ENCODE measurements at regions not wholly inside any gene's neighbourhood (a gene's known extent, or its start where the extent isn't known, plus 50 kb on each side); places are given as distances from the start of the nearest gene placed in this dataset.

GRCh38 chr1:168430321-168430720, 113.5 kb downstream of the XCL2 start:
- H3K27me3 Mint-ChIP-seq (ENCODE audit: low read depth in 2 of 2): peaks cover 0 to 5% of the 10 kb centered on the region in 2 donors
- H3K9me3 Mint-ChIP-seq: no peaks in the 10 kb centered on the region
- no peak overlapping the region for H3K4me3 Mint-ChIP-seq
- no peaks in the 10 kb centered on the region for H3K36me3 Mint-ChIP-seq
- H3K4me1 Mint-ChIP-seq: peaks cover 6 to 8% of the 10 kb centered on the region in 2 donors
- no peaks in the 10 kb centered on the region for H3K9me3 ChIP-seq (ENCODE audit: control insufficient read depth, insufficient read depth, low read length)
- H3K4me1 ChIP-seq (ENCODE audit: control insufficient read depth, insufficient read depth, low read length): no peaks in the 10 kb centered on the region
- H3K27ac Mint-ChIP-seq: no peak overlapping the region
- DNase-seq: no peak
- H3K27ac ChIP-seq (ENCODE audit: low read length): no peak overlapping the region
- intact Hi-C loops (cut with micrococcal nuclease): no loop called here
- no peaks in the 10 kb centered on the region for H3K27me3 ChIP-seq (ENCODE audit: control insufficient read depth, insufficient read depth, low read length)
- H3K4me3 ChIP-seq (ENCODE audit: low read length): no peak overlapping the region
- no peak for TF ChIP-seq CTCF (IDR thresholded peaks at IDR 0.05)
- WGBS (ENCODE audit: insufficient coverage): 98% methylated on average over 13 of the region's 13 CpGs
- no peaks in the 10 kb centered on the region for H3K36me3 ChIP-seq (ENCODE audit: control insufficient read depth, insufficient read depth, low read length)
- ATAC-seq: no peak

DNA sequence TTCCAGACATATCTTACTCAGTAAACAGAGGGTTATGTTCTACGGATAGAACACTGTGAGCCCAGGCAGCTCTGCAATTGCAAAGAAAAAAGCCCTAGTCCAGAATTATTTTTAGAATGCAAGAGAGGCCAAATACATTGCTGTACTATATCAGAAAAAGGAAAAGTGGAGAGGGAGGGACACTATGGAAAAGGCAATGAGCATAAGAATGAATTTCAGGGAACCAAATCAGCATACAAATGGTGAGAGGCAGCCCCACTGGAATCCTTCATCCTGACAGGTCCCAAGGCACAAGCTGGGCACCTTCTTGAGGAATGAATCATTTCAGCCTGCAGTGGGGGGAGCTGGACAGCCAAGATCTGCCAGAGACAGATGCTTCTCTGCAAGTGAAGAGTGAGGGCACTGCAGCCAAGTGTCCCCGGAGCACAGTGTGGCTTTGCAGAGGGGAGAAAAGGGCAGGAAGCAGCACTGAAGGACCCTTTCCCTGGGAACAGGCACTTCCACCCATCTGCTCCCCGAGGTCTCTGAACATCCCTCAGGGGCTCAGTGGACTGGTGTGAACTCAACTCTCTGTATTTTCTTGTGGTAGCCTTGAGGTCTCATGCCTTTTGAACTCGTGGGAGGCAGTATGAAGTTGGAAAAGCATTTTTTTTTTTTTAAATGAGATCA, 115.6 kb downstream of the XCL2 start:
- DNase-seq (no peak), ATAC-seq (no peak)
- no peak for TF ChIP-seq CTCF (IDR thresholded peaks at IDR 0.05)
- peaks cover 3 to 5% of the 10 kb centered on the region in 2 donors for H3K27me3 Mint-ChIP-seq (ENCODE audit: low read depth in 2 of 2)
- no peaks in the 10 kb centered on the region for H3K27me3 ChIP-seq (ENCODE audit: control insufficient read depth, insufficient read depth, low read length)
- WGBS (ENCODE audit: insufficient coverage): 71% methylated on average over 4 of the region's 4 CpGs
- no peaks in the 10 kb centered on the region for H3K36me3 ChIP-seq (ENCODE audit: control insufficient read depth, insufficient read depth, low read length)
- no peak overlapping the region for H3K4me3 ChIP-seq (ENCODE audit: low read length)
- H3K4me1 Mint-ChIP-seq: peaks cover 8 to 11% of the 10 kb centered on the region in 2 donors
- no peaks in the 10 kb centered on the region for H3K36me3 Mint-ChIP-seq
- H3K27ac Mint-ChIP-seq: no peak overlapping the region
- no peak overlapping the region for H3K4me3 Mint-ChIP-seq
- H3K9me3 ChIP-seq (ENCODE audit: control insufficient read depth, insufficient read depth, low read length): no peaks in the 10 kb centered on the region
- H3K4me1 ChIP-seq (ENCODE audit: control insufficient read depth, insufficient read depth, low read length): no peaks in the 10 kb centered on the region
- H3K27ac ChIP-seq (ENCODE audit: low read length): no peak overlapping the region
- intact Hi-C loops (cut with micrococcal nuclease): no loop called here
- H3K9me3 Mint-ChIP-seq: no peaks in the 10 kb centered on the region

- TF ChIP-seq CTCF (IDR thresholded peaks at IDR 0.05): no peak
- intact Hi-C loops (cut with micrococcal nuclease): no loop called here
- H3K4me3 ChIP-seq (ENCODE audit: low read length): no peak overlapping the region
- no peak for DNase-seq
- no peaks in the 10 kb centered on the region for H3K36me3 ChIP-seq (ENCODE audit: control insufficient read depth, insufficient read depth, low read length)
- no peak overlapping the region for H3K27ac ChIP-seq (ENCODE audit: low read length)
- Mint-ChIP-seq H3K27me3 (ENCODE audit: low read depth in 2 of 2) (peaks cover 5% of the 10 kb centered on the region in 2 donors), H3K9me3 (no peaks in the 10 kb centered on the region), H3K36me3 (no peaks in the 10 kb centered on the region), H3K4me1 (peaks cover 12 to 17% of the 10 kb centered on the region in 2 donors), H3K27ac (no peak overlapping the region), H3K4me3 (no peak overlapping the region)
- no peak for ATAC-seq
- peaks cover 3% of the 10 kb centered on the region for H3K4me1 ChIP-seq (ENCODE audit: control insufficient read depth, insufficient read depth, low read length)
- no peaks in the 10 kb centered on the region for H3K9me3 ChIP-seq (ENCODE audit: control insufficient read depth, insufficient read depth, low read length)
- 59% methylated on average over 1 of the region's 1 CpG for WGBS (ENCODE audit: insufficient coverage)
- no peaks in the 10 kb centered on the region for H3K27me3 ChIP-seq (ENCODE audit: control insufficient read depth, insufficient read depth, low read length)
These were observed 116.7 kb downstream of the XCL2 start for GRCh38 chr1:168427051-168427450.

- no peaks in the 10 kb centered on the region for H3K36me3 Mint-ChIP-seq
- no peak overlapping the region for H3K27ac Mint-ChIP-seq
- TF ChIP-seq CTCF (IDR thresholded peaks at IDR 0.05): no peak
- no peaks in the 10 kb centered on the region for H3K27me3 ChIP-seq (ENCODE audit: control insufficient read depth, insufficient read depth, low read length)
- WGBS (ENCODE audit: insufficient coverage): 100% methylated on average over 2 of the region's 2 CpGs
- H3K4me1 ChIP-seq (ENCODE audit: control insufficient read depth, insufficient read depth, low read length): peaks cover 8% of the 10 kb centered on the region
- intact Hi-C loops (cut with micrococcal nuclease): no loop called here
- peaks cover 13 to 20% of the 10 kb centered on the region in 2 donors for H3K4me1 Mint-ChIP-seq
- H3K4me3 ChIP-seq (ENCODE audit: low read length): no peak overlapping the region
- H3K4me3 Mint-ChIP-seq: no peak overlapping the region
- no peaks in the 10 kb centered on the region for H3K9me3 ChIP-seq (ENCODE audit: control insufficient read depth, insufficient read depth, low read length)
- ATAC-seq (no peak), DNase-seq (no peak)
- no peaks in the 10 kb centered on the region for H3K36me3 ChIP-seq (ENCODE audit: control insufficient read depth, insufficient read depth, low read length)
- H3K9me3 Mint-ChIP-seq: no peaks in the 10 kb centered on the region
- peaks cover 5% of the 10 kb centered on the region in 2 donors for H3K27me3 Mint-ChIP-seq (ENCODE audit: low read depth in 2 of 2)
- H3K27ac ChIP-seq (ENCODE audit: low read length): no peak overlapping the region
These were observed 119.5 kb downstream of the XCL2 start for GRCh38 chr1:168424281-168424680.

All from natural killer cell (primary cell).